ENCODE measurements at regions not wholly inside any gene's neighbourhood (a gene's known extent, or its start where the extent isn't known, plus 50 kb on each side); places are given as distances from the start of the nearest gene placed in this dataset.

- no peak for DNase-seq
Observed at GRCh38 chrX:40452031-40452430, 128.7 kb upstream of the ATP6AP2 start.

- DNase-seq: no peak
Observed at GRCh38 chrX:40449956-40450706, 130.6 kb upstream of the ATP6AP2 start.

- DNase-seq: no peak
Observed at GRCh38 chrX:40449396-40449795, 131.4 kb upstream of the ATP6AP2 start.

DNA sequence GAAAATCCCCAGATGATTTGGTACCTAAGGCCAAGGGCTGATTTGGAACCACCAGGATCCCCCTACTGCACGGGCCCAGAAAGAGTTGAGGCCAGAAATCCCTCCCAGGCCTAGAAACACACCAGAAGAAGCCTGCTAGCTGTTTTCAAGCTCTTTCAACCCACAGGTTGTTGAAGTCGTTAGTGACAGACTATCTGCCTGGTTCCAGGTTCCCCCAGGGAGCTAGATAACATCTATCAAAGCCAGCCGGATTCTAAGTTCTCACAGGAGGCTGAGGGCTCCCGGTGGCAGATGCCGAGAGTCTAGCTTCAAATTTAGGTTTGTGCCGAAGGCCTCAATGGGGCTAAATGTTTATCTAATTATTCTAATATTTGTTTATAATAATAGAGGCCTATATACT, 132.0 kb upstream of the ATP6AP2 start:
- DNase-seq: no peak

- DNase-seq: no peak
Observed at GRCh38 chrX:40446921-40447320, 133.8 kb upstream of the ATP6AP2 start.

- no peak for DNase-seq
Observed at GRCh38 chrX:40445691-40446090, 135.1 kb upstream of the ATP6AP2 start.

DNA sequence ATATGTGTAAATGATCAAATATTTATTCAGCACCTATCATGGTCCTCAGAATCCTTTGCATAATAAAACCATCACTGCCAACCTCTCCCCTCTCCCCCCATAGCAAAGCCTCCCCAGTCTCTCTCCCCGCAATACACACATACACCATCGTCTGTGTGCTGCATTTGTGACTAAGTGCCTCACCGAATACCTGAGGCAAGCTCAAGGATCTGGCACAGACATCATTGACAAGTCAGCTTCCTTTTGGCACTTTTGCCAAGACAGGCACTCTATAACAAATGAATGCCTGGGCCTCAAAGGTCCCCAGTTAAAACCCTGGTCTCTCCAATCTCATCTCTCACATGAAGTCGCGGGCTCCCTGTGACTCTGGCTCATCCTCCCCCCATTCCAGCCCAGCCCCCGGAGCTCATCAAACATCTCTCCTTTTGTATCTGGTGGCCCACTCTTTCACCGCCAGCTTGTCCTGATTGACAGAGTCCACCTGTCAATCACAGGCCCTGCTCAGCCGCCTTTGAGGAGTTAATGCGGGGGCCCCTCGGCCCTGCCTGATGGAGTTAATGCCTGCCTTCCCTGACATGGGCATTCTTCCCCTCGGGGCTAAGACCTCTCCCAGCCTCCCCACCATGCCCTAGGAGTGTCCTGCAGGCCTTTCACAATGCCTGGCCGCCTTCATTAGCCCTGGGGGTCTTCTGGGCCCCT, 135.8 kb upstream of the ATP6AP2 start:
- no peak for DNase-seq

- no peak for DNase-seq
Observed at GRCh38 chrX:40444133-40444532, 136.6 kb upstream of the ATP6AP2 start.

- no peak for DNase-seq
Observed at GRCh38 chrX:40440866-40441265, 139.9 kb upstream of the ATP6AP2 start.

DNA sequence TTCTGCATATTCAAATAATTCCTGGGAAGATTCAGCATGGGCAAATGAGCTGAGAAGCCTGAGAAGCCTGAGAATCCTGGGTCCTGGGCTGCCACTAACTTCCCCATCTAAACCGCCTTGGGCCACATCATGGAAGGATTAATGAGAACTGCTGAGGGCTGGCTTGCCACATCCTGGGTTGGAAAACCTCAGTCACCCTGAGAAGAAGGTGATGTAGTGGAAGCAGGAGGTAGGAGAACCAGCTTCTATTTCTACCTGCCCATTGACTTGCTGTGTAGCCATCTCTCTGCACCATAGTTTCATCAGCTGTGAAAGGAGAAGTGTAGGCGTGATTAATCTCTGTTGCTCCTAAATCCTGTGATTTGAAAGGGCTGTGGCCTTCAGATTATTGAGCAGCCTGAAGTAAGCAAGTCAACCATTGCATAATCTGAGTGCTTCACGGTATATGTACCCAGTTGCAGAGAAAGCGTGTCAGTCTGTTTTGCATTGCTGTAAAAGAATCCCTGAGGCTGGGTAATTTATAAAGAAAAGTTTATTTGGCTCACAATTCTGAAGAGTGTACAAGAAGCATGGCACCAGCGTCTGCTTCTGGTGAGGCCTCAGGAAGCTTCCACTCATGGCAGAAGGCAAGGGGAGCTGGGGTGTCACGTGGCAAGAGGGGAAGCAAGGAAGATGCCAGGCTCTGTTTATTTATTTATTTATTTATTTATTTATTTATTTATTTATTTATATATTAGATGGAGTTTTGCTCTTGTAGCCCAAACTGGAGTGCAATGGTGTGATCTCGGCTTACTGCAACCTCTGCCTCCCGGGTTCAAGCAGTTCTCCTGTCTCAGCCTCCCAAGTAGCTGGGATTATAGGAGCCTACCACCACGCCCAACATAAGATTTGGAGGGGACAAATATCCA, 140.9 kb upstream of the ATP6AP2 start:
- no peak for DNase-seq

DNA sequence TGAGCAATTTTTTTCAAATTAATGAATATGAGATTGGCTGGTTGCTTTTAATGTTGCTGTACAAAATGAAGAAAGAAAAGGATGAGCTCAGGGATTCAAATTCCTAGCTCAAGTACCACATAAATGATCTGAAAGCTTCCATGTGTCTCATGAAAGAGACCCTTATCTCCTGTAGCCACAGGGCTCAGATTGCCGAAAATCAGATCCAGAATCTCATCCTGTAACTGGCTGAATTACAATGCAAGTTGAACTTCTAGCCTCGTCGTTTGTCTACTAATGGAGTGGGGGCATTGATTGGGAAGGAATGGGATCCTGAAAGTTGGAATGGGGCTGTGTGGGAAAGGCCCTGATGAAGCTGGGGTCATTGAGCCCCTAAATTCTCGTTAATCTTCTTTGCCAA, 143.4 kb upstream of the ATP6AP2 start:
- DNase-seq: no peak

DNA sequence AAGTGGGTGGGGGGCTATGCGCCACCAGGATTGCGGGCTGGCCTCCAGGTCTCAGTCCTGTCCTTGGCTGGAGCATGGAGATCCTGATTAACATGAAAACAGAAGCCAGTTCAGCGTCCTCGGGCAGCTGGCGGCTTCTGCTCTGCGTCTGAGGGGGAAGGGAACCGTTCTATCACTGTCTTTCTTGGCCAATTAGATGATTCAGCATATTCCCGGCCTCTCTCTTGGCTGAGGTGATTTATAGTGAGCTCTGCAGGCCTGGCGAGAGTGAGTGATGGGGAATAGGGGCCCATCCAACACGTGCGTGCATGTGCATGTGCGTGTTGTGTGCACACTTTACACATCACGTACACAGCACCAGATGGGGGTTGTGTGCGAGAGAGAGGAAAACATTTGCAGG, 145.8 kb upstream of the ATP6AP2 start:
- DNase-seq: peak; percentile 27

- no peak for DNase-seq
Observed at GRCh38 chrX:40434443-40434842, 146.3 kb upstream of the ATP6AP2 start.

GRCh38 chrX:40433160-40433559, 147.6 kb upstream of the ATP6AP2 start:
- no peak for DNase-seq

DNA sequence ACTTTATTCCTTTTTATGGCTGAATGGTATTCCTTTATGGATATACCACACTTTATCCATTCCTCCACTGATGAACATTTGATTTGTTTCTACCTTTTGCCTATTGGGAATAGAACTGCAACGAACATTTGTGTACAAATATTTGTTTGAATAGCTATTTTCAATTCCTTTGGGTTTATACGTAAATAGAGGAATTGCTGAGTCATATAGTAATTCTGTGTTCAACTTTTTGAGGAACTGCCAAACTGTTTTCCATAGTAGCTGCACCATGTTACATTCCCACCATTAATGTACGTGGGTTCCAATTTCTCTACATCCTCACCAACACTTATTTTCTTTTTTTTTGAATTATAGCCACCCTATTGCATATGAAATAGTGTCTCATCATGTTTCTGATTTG, 156.5 kb upstream of the ATP6AP2 start:
- no peak for DNase-seq

DNA sequence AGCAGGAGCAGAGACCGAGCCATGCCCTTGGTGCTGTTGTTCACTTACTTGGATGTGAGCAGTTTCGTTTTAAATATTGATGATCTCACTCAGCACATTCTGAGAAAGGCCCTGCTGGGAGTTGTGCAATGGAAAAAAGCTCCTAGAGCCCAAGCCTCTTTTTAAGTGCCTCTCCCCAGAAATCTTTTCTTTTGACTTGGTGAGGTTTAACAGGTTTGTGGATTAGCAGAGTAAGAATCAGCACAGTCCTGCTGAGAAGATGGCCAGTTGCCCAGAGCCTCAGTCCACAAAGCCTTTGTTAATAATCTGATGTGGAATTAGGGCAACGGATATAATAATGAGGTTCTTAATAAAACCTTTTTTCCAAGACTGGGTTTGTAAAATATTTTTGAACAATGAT, 157.5 kb upstream of the ATP6AP2 start:
- DNase-seq: no peak

GRCh38 chrX:40422021-40422420, 158.7 kb upstream of the ATP6AP2 start:
- DNase-seq: no peak

GRCh38 chrX:40420899-40421729, 159.7 kb upstream of the ATP6AP2 start:
- no peak for DNase-seq

DNA sequence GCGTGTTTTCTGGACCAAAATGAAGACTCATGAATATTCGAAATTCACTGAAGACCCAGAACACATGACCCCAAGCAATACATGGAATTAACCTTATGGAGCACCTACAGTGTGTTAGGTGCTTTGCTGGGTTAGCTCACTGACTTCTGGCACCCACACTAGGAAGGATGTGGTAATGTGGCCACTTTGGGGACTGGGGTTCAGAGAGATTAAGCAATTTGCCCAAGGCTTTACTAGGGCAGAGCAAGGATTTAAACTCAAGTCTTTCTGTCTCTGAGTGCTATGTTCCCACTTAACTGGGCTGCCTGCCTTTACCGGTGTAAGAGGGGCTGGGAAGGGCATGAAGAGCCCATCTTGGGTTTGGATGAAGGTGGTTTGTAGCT, 162.0 kb upstream of the ATP6AP2 start:
- no peak for DNase-seq

GRCh38 chrX:40418146-40418812, 162.5 kb upstream of the ATP6AP2 start:
- DNase-seq: no peak

- DNase-seq: no peak
Observed at GRCh38 chrX:40415675-40416074, 165.1 kb upstream of the ATP6AP2 start.

- DNase-seq: no peak
Observed at GRCh38 chrX:40414335-40414734, 166.4 kb upstream of the ATP6AP2 start.
